ENCODE measurements at regions not wholly inside any gene's neighbourhood (a gene's known extent, or its start where the extent isn't known, plus 50 kb on each side); places are given as distances from the start of the nearest gene placed in this dataset.

GRCh38 chr11:119977561-119977860, 160.4 kb downstream of the TRIM29 start:
- Histone ChIP-seq H3K23ac (ENCODE audit: insufficient read length, low read depth, low read length) (no peak overlapping the region), H3K79me1 (ENCODE audit: insufficient read depth, low read depth, low read length, poor library complexity, severe bottlenecking) (no peaks in the 10 kb centered on the region), H3T11ph (ENCODE audit: low read length) (no peak overlapping the region), H4K5ac (ENCODE audit: insufficient read length, low read depth, low read length) (no peak overlapping the region), H4K8ac (replicated peaks; ENCODE audit: insufficient read length, low read depth, low read length) (no peak overlapping the region), H3K79me2 (ENCODE audit: insufficient read depth, low read length) (no peaks in the 10 kb centered on the region), H2BK120ac (ENCODE audit: low read depth, low read length, poor library complexity, severe bottlenecking) (no peak overlapping the region), H3K18ac (ENCODE audit: insufficient read length, low read depth, low read length) (no peak overlapping the region), H3K4me1 (ENCODE audit: insufficient read depth, low read length) (no peaks in the 10 kb centered on the region; the same call in 1 of the 2 replicates), H3K27me3 (ENCODE audit: insufficient read depth, low read length) (no peaks in the 10 kb centered on the region), H4K20me1 (ENCODE audit: control insufficient read depth, insufficient read depth, insufficient read length) (no peaks in the 10 kb centered on the region), H2BK5ac (ENCODE audit: insufficient read length, low read length) (no peak overlapping the region), H2BK15ac (ENCODE audit: low read depth, low read length) (no peak overlapping the region), H2BK12ac (ENCODE audit: insufficient read length, low read depth, low read length) (no peak overlapping the region), H2AK5ac (ENCODE audit: insufficient read length, low read length) (no peak overlapping the region), H3K4ac (ENCODE audit: low read depth, low read length) (no peak overlapping the region), H3K4me2 (ENCODE audit: insufficient read depth, insufficient read length, low read length) (no peak overlapping the region), H2BK20ac (ENCODE audit: low read depth, low read length, poor library complexity, severe bottlenecking) (no peak overlapping the region), H3K23me2 (ENCODE audit: insufficient read length, low read depth, low read length, poor library complexity, severe bottlenecking) (no peaks in the 10 kb centered on the region), H3K56ac (ENCODE audit: insufficient read length, low read depth, low read length) (no peak overlapping the region), H3K27ac (ENCODE audit: insufficient read length, low read depth, low read length) (no peak overlapping the region), H2AFZ (ENCODE audit: low read length) (no peak overlapping the region), H4K91ac (ENCODE audit: insufficient read length, low read depth, low read length) (no peak overlapping the region), H3K9me3 (ENCODE audit: control insufficient read depth, low read depth, low read length) (no peaks in the 10 kb centered on the region), H3K9ac (ENCODE audit: extremely low read depth, insufficient read length, low read length) (no peak overlapping the region), H3K14ac (ENCODE audit: insufficient read depth, low read length) (no peak overlapping the region)
- Mint-ChIP-seq H3K4me3 (no peak overlapping the region), H3K36me3 (ENCODE audit: insufficient read depth in 1 of 3, low read depth in 3 of 3) (0 out of 7 replicates have a peak, but pooled peaks cover 0 to 3% (median 0%) of the 10 kb centered on the region in 3 experiments), H3K4me1 (peaks cover 26 to 33% of the 10 kb centered on the region in 2 experiments), H3K9me3 (peaks cover 0 to 5% of the 10 kb centered on the region in 2 experiments; a peak in 1 of 5 replicates), H3K27ac (no peak overlapping the region), H3K27me3 (ENCODE audit: low read depth) (peaks cover 81% of the 10 kb centered on the region)
- DNase-seq, result no peak
- TF ChIP-seq, protein P1, sequence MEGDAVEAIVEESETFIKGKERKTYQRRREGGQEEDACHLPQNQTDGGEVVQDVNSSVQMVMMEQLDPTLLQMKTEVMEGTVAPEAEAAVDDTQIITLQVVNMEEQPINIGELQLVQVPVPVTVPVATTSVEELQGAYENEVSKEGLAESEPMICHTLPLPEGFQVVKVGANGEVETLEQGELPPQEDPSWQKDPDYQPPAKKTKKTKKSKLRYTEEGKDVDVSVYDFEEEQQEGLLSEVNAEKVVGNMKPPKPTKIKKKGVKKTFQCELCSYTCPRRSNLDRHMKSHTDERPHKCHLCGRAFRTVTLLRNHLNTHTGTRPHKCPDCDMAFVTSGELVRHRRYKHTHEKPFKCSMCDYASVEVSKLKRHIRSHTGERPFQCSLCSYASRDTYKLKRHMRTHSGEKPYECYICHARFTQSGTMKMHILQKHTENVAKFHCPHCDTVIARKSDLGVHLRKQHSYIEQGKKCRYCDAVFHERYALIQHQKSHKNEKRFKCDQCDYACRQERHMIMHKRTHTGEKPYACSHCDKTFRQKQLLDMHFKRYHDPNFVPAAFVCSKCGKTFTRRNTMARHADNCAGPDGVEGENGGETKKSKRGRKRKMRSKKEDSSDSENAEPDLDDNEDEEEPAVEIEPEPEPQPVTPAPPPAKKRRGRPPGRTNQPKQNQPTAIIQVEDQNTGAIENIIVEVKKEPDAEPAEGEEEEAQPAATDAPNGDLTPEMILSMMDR (conservative IDR thresholded peaks at IDR 0.05), result no peak
- no CpG with 5 or more reads among the region's 3 CpGs for WGBS (ENCODE audit: extremely low coverage, insufficient read length, low lambda C conversion rate)
